T-helper 17 cell (primary cell): ENCODE measurements at regions not wholly inside any gene's neighbourhood (a gene's known extent, or its start where the extent isn't known, plus 50 kb on each side); places are given as distances from the start of the nearest gene placed in this dataset.

ENCODE experiments used
- ATAC-seq: fragments of 150-1000 bp; cut with Tn5 transposase; 2 replicates; pipeline ENCODE4 v1.10.0; 2021; ENCODE audit warnings: mild to moderate bottlenecking, moderate library complexity
- DNase-seq, 3 donors: peaks; one replicate each; pipeline versions ENCODE4 v3.0.0 to v3.0.0-alpha.2; 2020 to 2021
- H3K9me3 ChIP-seq: one replicate; pipeline ENCODE4 v1.7.0; 2013; ENCODE audit warnings: low read length, mild to moderate bottlenecking; ENCODE audit not compliant: control insufficient read depth, poor library complexity, severe bottlenecking
- H3K27ac Mint-ChIP-seq: one replicate; pipeline ENCODE4 v1.8.0; 2022; ENCODE audit warnings: mild to moderate bottlenecking, moderate library complexity, mixed read lengths
- H3K27me3 Mint-ChIP-seq: one replicate; pipeline ENCODE4 v1.8.0; 2022; ENCODE audit warnings: mixed read lengths
- H3K36me3 Mint-ChIP-seq: one replicate; pipeline ENCODE4 v1.8.0; 2022; ENCODE audit warnings: low read depth, mixed read lengths
- H3K4me1 Mint-ChIP-seq: one replicate; pipeline ENCODE4 v1.8.0; 2022; ENCODE audit warnings: mild to moderate bottlenecking, mixed read lengths
- H3K4me3 Mint-ChIP-seq: one replicate; pipeline ENCODE4 v1.8.0; 2022; ENCODE audit warnings: mild to moderate bottlenecking, moderate library complexity, mixed read lengths

GRCh38 chr4:14924812-14925344 lies 77.4 kb upstream of the CPEB2 start:
- DNase-seq: no peak
- peak; percentile 37 for ATAC-seq
- H3K27ac Mint-ChIP-seq: no peak overlapping the region
- no peaks in the 10 kb centered on the region for H3K9me3 ChIP-seq
- H3K36me3 Mint-ChIP-seq: no peaks in the 10 kb centered on the region
- peaks cover 4% of the 10 kb centered on the region for H3K27me3 Mint-ChIP-seq
- H3K4me3 Mint-ChIP-seq: no peak overlapping the region
- no peaks in the 10 kb centered on the region for H3K4me1 Mint-ChIP-seq

- no peaks in the 10 kb centered on the region for H3K4me1 Mint-ChIP-seq
- H3K9me3 ChIP-seq: no peaks in the 10 kb centered on the region
- ATAC-seq (peak; percentile 21), DNase-seq (no peak)
- no peaks in the 10 kb centered on the region for H3K36me3 Mint-ChIP-seq
- H3K27me3 Mint-ChIP-seq: peaks cover 4% of the 10 kb centered on the region
- no peak overlapping the region for H3K4me3 Mint-ChIP-seq
- no peak overlapping the region for H3K27ac Mint-ChIP-seq
Measured at GRCh38 chr4:14925471-14925870, 76.8 kb upstream of the CPEB2 start.

- Mint-ChIP-seq H3K36me3 (no peaks in the 10 kb centered on the region), H3K4me1 (no peaks in the 10 kb centered on the region), H3K4me3 (no peak overlapping the region), H3K27me3 (peaks cover 10% of the 10 kb centered on the region), H3K27ac (no peak overlapping the region)
- no peak for DNase-seq
- no peak for ATAC-seq
- H3K9me3 ChIP-seq: no peaks in the 10 kb centered on the region
Measured at GRCh38 chr4:14926368-14926767, 75.9 kb upstream of the CPEB2 start.

GRCh38 chr4:14928035-14928434 lies 74.2 kb upstream of the CPEB2 start:
- H3K9me3 ChIP-seq: no peaks in the 10 kb centered on the region
- peaks cover 18% of the 10 kb centered on the region for H3K27me3 Mint-ChIP-seq
- DNase-seq (no peak), ATAC-seq (no peak)
- peaks cover 1% of the 10 kb centered on the region for H3K36me3 Mint-ChIP-seq
- no peak overlapping the region for H3K27ac Mint-ChIP-seq
- H3K4me3 Mint-ChIP-seq: no peak overlapping the region
- H3K4me1 Mint-ChIP-seq: no peaks in the 10 kb centered on the region

GRCh38 chr4:14929669-14930068 lies 72.6 kb upstream of the CPEB2 start:
- Mint-ChIP-seq H3K27ac (no peak overlapping the region), H3K4me1 (no peaks in the 10 kb centered on the region), H3K36me3 (peaks cover 2% of the 10 kb centered on the region), H3K4me3 (no peak overlapping the region), H3K27me3 (peaks cover 18% of the 10 kb centered on the region)
- DNase-seq: no peak
- no peak for ATAC-seq
- no peaks in the 10 kb centered on the region for H3K9me3 ChIP-seq

GRCh38 chr4:14934704-14935390 lies 67.4 kb upstream of the CPEB2 start:
- no peak for DNase-seq
- Mint-ChIP-seq H3K36me3 (peaks cover 2% of the 10 kb centered on the region), H3K27ac (no peak overlapping the region), H3K4me1 (no peaks in the 10 kb centered on the region), H3K4me3 (no peak overlapping the region), H3K27me3 (peaks cover 47% of the 10 kb centered on the region)
- no peak for ATAC-seq
- no peaks in the 10 kb centered on the region for H3K9me3 ChIP-seq

GRCh38 chr4:14943749-14944148 lies 58.5 kb upstream of the CPEB2 start:
- H3K4me3 Mint-ChIP-seq: no peak overlapping the region
- no peaks in the 10 kb centered on the region for H3K36me3 Mint-ChIP-seq
- no peak overlapping the region for H3K27ac Mint-ChIP-seq
- no peaks in the 10 kb centered on the region for H3K9me3 ChIP-seq
- DNase-seq (no peak), ATAC-seq (no peak)
- H3K27me3 Mint-ChIP-seq: peaks cover 1% of the 10 kb centered on the region
- H3K4me1 Mint-ChIP-seq: no peaks in the 10 kb centered on the region

- H3K9me3 ChIP-seq: no peaks in the 10 kb centered on the region
- Mint-ChIP-seq H3K36me3 (no peaks in the 10 kb centered on the region), H3K27ac (no peak overlapping the region), H3K4me1 (no peaks in the 10 kb centered on the region), H3K4me3 (no peak overlapping the region), H3K27me3 (peaks cover 24% of the 10 kb centered on the region)
- DNase-seq (no peak), ATAC-seq (no peak)
Measured at GRCh38 chr4:14952352-14952751, 49.9 kb upstream of the CPEB2 start.
